T-cell (primary cell): ENCODE measurements at regions not wholly inside any gene's neighbourhood (a gene's known extent, or its start where the extent isn't known, plus 50 kb on each side); places are given as distances from the start of the nearest gene placed in this dataset.

ENCODE experiments used
- ATAC-seq, 4 experiments: fragments of 200-7000 bp in 3 of 4; fragments of 150-1000 bp in 1 of 4; cut with Tn5 transposase; replicated peaks in 1 of 4; 1 replicate in 3 of 4; 2 replicates in 1 of 4; pipeline ENCODE4 v1.10.0; 2021; ENCODE audit warnings: moderate library complexity in 3 of 4, mild to moderate bottlenecking in 2 of 4, moderate number of reproducible peaks in 1 of 4
- CTCF ChIA-PET, 2 donors: fragments of 300-600 bp; sonication (Branson Sonifier 250); formaldehyde crosslinking; loops; one replicate each; lab custom pipeline; 2022; ENCODE audit warnings: antibody characterized with exemption in 2 of 2; lab: Charles Lee
- POLR2A ChIA-PET, 2 donors: fragments of 300-600 bp; sonication (Branson Sonifier 250); formaldehyde crosslinking; loops; one replicate each; lab custom pipeline; 2022; ENCODE audit warnings: antibody characterized with exemption in 2 of 2; lab: Charles Lee
- DNase-seq, 35 experiments: peaks; one replicate each; pipeline versions ENCODE4 v3.0.0 to v3.0.0-alpha.2; 2013 to 2023
- H3K27ac ChIP-seq: one replicate; pipeline ENCODE4 v1.5.1; 2013; ENCODE audit warnings: low read length
- H3K27me3 ChIP-seq, 2 experiments: replicated peaks in 1 of 2; 1 replicate in 1 of 2; 2 replicates in 1 of 2; pipeline versions ENCODE4 v1.6.1 to v1.7.0; 2013; ENCODE audit warnings: low read length in 1 of 2, mixed read lengths in 1 of 2; ENCODE audit not compliant: control insufficient read depth in 2 of 2, insufficient read depth in 2 of 2; ENCODE audit errors: extremely low read depth in 1 of 2
- H3K36me3 ChIP-seq, 2 donors: 1 replicate in 1 of 2; 2 replicates in 1 of 2; pipeline versions ENCODE4 v1.6.1 to v1.7.0; 2013; ENCODE audit warnings: low read length in 1 of 2; ENCODE audit not compliant: control insufficient read depth in 2 of 2, insufficient read depth in 1 of 2; ENCODE audit errors: extremely low read depth in 1 of 2
- H3K4me1 ChIP-seq, 2 experiments: 1 replicate in 1 of 2; 2 replicates in 1 of 2; pipeline versions ENCODE4 v1.6.1 to v1.7.0; 2013; ENCODE audit warnings: low read length in 2 of 2, mixed read lengths in 1 of 2; ENCODE audit not compliant: insufficient read depth in 2 of 2, control insufficient read depth in 1 of 2; ENCODE audit errors: extremely low read depth in 1 of 2
- H3K4me3 ChIP-seq, 2 donors: 1 replicate in 1 of 2; 2 replicates in 1 of 2; pipeline versions ENCODE4 v1.5.1 to v1.7.0; 2013; ENCODE audit warnings: mild to moderate bottlenecking in 2 of 2, low read length in 1 of 2, moderate library complexity in 1 of 2; ENCODE audit not compliant: control insufficient read depth in 1 of 2; ENCODE audit errors: extremely low read depth in 1 of 2
- H3K9me3 ChIP-seq: 2 replicates; pipeline ENCODE4 v1.7.0; 2013
- H3K27ac Mint-ChIP-seq, 2 donors: one replicate each; pipeline ENCODE4 v1.8.0; 2020 to 2021; ENCODE audit warnings: mild to moderate bottlenecking in 2 of 2, mixed read lengths in 2 of 2
- H3K27me3 Mint-ChIP-seq, 2 donors: one replicate each; pipeline ENCODE4 v1.8.0; 2021 to 2022; ENCODE audit warnings: mixed read lengths in 2 of 2
- H3K36me3 Mint-ChIP-seq: one replicate; pipeline ENCODE4 v1.8.0; 2021; ENCODE audit warnings: mixed read lengths
- H3K4me1 Mint-ChIP-seq, 3 donors: one replicate each; pipeline ENCODE4 v1.8.0; 2020 to 2022; ENCODE audit warnings: mixed read lengths in 3 of 3, mild to moderate bottlenecking in 1 of 3
- H3K4me3 Mint-ChIP-seq, 3 donors: one replicate each; pipeline ENCODE4 v1.8.0; 2020 to 2022; ENCODE audit warnings: mild to moderate bottlenecking in 3 of 3, mixed read lengths in 3 of 3, moderate library complexity in 3 of 3
- H3K9me3 Mint-ChIP-seq, 3 donors: one replicate each; pipeline ENCODE4 v1.8.0; 2020 to 2022; ENCODE audit warnings: mixed read lengths in 3 of 3
- WGBS: methylation state at CpG from one replicate; pipeline ENCODE4 v1.1.5; 2013; ENCODE audit warnings: missing lambda C conversion rate; ENCODE audit not compliant: insufficient coverage; 5-methylcytosine and 5-hydroxymethylcytosine counted together

DNA sequence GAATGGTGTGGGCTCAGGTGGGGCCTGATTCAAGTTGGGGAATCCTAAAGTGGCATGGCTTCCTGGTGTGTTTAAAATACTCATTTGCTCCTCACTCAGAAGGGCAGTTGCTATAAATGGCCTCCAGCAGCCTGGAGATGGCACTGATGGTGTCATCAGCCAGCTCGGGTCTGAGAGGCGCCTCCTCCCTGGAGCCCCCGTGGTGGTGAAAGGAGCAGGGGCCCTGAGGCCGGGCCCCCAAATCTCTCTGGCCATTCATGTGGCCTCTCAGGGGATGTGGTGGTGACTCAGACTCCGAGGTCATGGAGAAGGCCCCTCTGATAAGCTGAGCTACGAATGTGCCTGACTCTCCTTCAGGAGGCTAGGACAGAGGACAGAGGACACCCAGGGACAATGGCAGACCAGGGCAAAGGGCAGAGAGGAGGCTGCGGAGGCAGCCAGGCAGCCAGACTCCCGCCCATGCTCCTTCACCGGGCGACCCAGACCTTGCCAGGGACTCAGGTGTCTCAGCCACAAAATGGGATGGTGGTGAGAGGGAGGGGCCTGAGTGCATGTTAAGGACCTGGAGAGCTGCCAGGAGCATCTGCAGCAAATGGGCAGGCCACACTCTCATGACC lies 129.2 kb downstream of the CTTN start:
- DNase-seq, result no peak
- Histone ChIP-seq H3K27ac (no peak overlapping the region), H3K9me3 (no peaks in the 10 kb centered on the region), H3K36me3 (no peaks in the 10 kb centered on the region), H3K4me3 (no peak overlapping the region), H3K27me3 (peaks cover 0 to 48% of the 10 kb centered on the region in 2 experiments), H3K4me1 (peaks cover 0 to 4% of the 10 kb centered on the region in 2 experiments)
- 66% methylated on average over 7 of the region's 10 CpGs for WGBS
- ChIA-PET CTCF (no interaction called here), POLR2A (no interaction called here)
- peaks cover 13 to 23% of the 10 kb centered on the region in 2 donors for H3K27me3 Mint-ChIP-seq
- H3K4me3 Mint-ChIP-seq, result no peak overlapping the region
- H3K4me1 Mint-ChIP-seq, result no peaks in the 10 kb centered on the region
- no peak for ATAC-seq
- no peaks in the 10 kb centered on the region for H3K36me3 Mint-ChIP-seq
- H3K9me3 Mint-ChIP-seq, result peaks cover 0 to 6% (median 0%) of the 10 kb centered on the region in 3 donors
- H3K27ac Mint-ChIP-seq, result no peak overlapping the region

DNA sequence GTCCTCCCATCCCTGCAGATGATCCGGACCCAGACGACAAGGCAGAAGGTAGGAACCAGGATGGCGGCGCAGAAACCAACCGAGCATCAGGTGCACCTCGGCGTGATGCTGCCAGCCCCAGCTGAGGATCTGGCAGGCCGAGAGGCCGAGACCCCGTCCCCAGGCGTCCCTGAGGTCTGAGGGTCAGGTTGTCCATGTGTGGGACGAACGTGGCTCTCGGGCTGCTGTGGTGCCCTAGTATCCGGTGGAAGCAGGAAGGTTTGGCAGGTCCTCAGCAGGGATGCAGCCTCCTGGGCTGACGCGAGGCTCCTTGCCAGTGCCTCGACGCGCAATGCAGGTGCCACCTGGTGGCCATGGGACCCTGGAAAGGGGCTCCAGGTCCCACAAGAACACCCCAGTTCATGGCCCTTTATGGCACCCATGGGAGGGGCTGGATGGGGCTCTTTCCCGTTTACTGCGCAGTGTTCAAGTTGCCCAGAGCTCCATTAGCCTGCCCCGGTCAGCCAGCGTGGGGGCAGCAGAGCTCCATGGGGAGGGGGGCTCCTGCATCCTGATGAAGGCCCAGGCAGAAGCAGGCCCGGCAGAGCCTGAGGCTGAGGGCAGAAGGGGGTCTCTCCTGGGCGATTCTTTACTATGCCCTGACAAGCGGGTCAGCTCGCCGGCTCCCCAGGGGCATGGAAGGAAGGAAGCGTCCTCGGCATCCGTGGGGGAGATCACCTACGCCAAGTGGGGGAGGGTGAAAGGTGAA lies 129.9 kb downstream of the CTTN start:
- Mint-ChIP-seq H3K4me1 (no peaks in the 10 kb centered on the region), H3K27ac (no peak overlapping the region), H3K9me3 (peaks cover 0 to 6% (median 0%) of the 10 kb centered on the region in 3 donors), H3K36me3 (no peaks in the 10 kb centered on the region), H3K4me3 (no peak overlapping the region), H3K27me3 (peaks cover 13 to 17% of the 10 kb centered on the region in 2 donors)
- peaks cover 0 to 41% of the 10 kb centered on the region in 2 experiments for H3K27me3 ChIP-seq
- WGBS, result 86% methylated on average over 25 of the region's 33 CpGs
- CTCF ChIA-PET, result no interaction called here
- DNase-seq (no peak), ATAC-seq (no peak)
- no peaks in the 10 kb centered on the region for H3K9me3 ChIP-seq
- H3K4me3 ChIP-seq, result no peak overlapping the region
- H3K27ac ChIP-seq, result no peak overlapping the region
- H3K4me1 ChIP-seq, result no peaks in the 10 kb centered on the region
- POLR2A ChIA-PET, result no interaction called here
- H3K36me3 ChIP-seq, result no peaks in the 10 kb centered on the region

DNA sequence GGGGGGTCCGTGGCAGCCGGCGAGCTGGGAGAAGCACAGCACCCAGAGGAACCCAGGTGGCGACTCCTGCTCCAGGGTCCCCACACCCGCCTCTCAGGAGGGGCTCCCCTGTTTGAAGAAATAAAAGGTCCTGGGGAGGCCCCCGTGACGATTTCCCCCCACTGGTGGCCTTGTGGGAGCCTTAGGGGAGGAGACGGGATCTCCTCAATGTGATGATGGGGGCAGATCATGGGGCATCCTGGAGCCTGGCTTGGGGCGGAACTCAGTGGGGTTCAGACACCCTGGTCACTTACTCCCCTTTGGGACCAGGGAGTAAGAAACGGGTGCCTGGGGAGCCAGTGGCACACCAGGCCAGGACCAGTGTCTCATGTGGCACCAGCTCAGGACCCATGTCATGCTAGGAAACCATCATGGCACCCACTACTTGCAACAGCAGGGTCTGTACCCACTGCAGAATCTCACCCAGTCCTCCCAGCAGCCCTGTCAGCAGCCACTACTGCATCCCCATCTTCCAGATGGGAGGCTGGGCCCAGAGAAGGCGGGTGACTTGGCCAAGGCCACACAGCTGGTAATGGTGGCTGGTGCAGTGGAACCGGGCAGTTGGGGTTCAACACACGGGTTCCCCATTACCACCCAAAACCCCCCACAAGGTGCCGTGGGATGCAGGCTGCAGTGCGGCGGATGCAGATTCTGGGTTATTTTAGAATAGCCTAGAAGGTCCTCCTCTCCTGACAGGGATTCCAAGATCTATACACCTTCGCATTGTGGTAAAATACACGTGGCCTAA lies 130.7 kb downstream of the CTTN start:
- ATAC-seq (no peak), DNase-seq (no peak)
- Histone ChIP-seq H3K36me3 (no peaks in the 10 kb centered on the region), H3K27me3 (peaks cover 0 to 34% of the 10 kb centered on the region in 2 experiments), H3K9me3 (no peaks in the 10 kb centered on the region), H3K4me1 (no peaks in the 10 kb centered on the region), H3K27ac (no peak overlapping the region), H3K4me3 (no peak overlapping the region)
- 94% methylated on average over 12 of the region's 18 CpGs for WGBS
- no peak overlapping the region for H3K4me3 Mint-ChIP-seq
- H3K27ac Mint-ChIP-seq, result no peak overlapping the region
- no peaks in the 10 kb centered on the region for H3K36me3 Mint-ChIP-seq
- ChIA-PET CTCF (no interaction called here), POLR2A (no interaction called here)
- H3K9me3 Mint-ChIP-seq, result peaks cover 0 to 6% (median 0%) of the 10 kb centered on the region in 3 donors
- H3K27me3 Mint-ChIP-seq, result peaks cover 10 to 11% of the 10 kb centered on the region in 2 donors
- no peaks in the 10 kb centered on the region for H3K4me1 Mint-ChIP-seq

DNA sequence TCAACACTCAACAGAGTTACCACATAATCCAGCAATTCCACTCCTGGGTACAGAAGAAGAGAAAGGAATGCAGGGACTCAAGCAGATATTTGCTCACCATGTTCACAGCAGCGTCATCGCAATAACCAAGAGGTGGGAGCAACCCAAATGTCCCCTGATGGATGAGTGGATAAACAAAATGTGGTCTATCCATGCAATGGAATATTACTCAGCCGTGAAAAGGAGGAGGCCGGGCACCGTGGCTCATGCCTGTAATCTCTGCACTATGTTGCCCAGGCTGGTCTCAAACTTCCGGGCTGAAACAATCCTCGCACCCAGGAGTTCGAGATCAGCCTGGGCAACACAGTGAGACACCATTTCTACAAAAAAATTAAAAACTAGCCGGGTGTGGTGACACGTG lies 131.7 kb downstream of the CTTN start:
- no peaks in the 10 kb centered on the region for H3K9me3 ChIP-seq
- no peak overlapping the region for H3K27ac ChIP-seq
- CTCF ChIA-PET, result no interaction called here
- POLR2A ChIA-PET, result no interaction called here
- Mint-ChIP-seq H3K27ac (no peak overlapping the region), H3K36me3 (no peaks in the 10 kb centered on the region), H3K4me1 (no peaks in the 10 kb centered on the region), H3K27me3 (peaks cover 4 to 7% of the 10 kb centered on the region in 2 donors), H3K4me3 (no peak overlapping the region), H3K9me3 (peaks cover 0 to 6% (median 0%) of the 10 kb centered on the region in 3 donors)
- ATAC-seq, result no peak
- no peak for DNase-seq
- peaks cover 0 to 24% of the 10 kb centered on the region in 2 experiments for H3K27me3 ChIP-seq
- H3K4me1 ChIP-seq, result no peaks in the 10 kb centered on the region
- 93% methylated on average over 6 of the region's 10 CpGs for WGBS
- H3K36me3 ChIP-seq, result no peaks in the 10 kb centered on the region
- no peak overlapping the region for H3K4me3 ChIP-seq

DNA sequence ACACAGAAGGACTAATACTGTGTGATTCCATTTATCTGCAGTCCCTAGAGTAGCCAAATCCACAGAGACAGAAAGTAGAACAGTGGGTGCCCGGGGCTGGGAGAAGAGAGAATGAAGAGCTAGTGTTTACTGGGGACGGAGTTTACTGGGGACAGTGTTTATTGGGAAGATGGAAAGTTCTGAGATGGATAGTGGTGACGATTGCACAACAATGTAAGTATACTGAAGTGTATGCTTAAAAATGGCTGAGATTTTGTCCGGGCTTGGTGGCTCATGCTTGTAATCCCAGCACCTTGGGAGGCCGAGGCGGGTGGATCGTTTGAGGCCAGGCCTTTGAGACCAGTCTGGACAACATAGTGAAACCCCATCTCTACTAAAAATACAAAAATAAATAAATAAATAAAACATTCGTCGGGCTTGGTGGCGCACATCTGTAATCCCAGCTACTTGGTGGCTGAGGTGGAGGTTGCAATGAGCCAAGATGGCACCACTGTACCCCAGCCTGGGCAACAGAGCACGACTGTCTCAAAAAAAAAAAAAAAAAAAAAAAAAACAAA lies 132.4 kb downstream of the CTTN start:
- Histone ChIP-seq H3K36me3 (no peaks in the 10 kb centered on the region), H3K4me3 (no peak overlapping the region)
- WGBS, result 81% methylated on average over 3 of the region's 11 CpGs

More for the DNA sequence above, 132.4 kb downstream of the CTTN start:
- POLR2A ChIA-PET, result no interaction called here
- H3K27me3 Mint-ChIP-seq, result peaks cover 4 to 6% of the 10 kb centered on the region in 2 donors
- no peaks in the 10 kb centered on the region for H3K4me1 ChIP-seq
- ATAC-seq (no peak), DNase-seq (no peak)
- no peaks in the 10 kb centered on the region for H3K36me3 Mint-ChIP-seq
- no peak overlapping the region for H3K27ac ChIP-seq
- no peak overlapping the region for H3K4me3 Mint-ChIP-seq
- H3K27ac Mint-ChIP-seq, result no peak overlapping the region
- no peaks in the 10 kb centered on the region for H3K9me3 ChIP-seq
- peaks cover 0 to 6% (median 0%) of the 10 kb centered on the region in 3 donors for H3K9me3 Mint-ChIP-seq
- H3K27me3 ChIP-seq, result peaks cover 0 to 18% of the 10 kb centered on the region in 2 experiments
- H3K4me1 Mint-ChIP-seq, result no peaks in the 10 kb centered on the region
- CTCF ChIA-PET, result no interaction called here
